ENCODE measurements at regions not wholly inside any gene's neighbourhood (a gene's known extent, or its start where the extent isn't known, plus 50 kb on each side); places are given as distances from the start of the nearest gene placed in this dataset.
"Not testable (repeated sequence)": the region's sequence is repeated elsewhere in the genome, so short reads cannot be mapped to it uniquely, and the experiment has no call there.

DNA sequence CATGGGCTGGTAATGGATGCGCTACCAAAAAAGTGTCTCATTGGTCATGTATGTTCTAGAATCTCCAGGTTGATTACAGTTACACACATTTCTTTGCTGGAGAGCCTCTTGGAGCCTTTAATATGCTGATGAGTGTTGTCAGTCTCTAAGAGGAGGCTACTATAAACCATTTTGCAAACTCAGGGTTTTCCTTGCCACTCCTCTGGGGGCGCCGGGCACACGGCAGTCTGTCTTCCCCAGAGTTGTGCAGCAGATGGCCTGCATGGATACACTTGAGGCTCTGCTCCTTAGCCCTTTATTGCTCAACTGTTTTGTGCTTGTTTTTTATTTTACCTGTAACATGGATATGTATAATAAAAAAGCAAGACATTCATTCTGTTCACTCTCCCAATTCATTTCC lies 196.5 kb downstream of the ACTR3B start:
- H3K4me3 ChIP-seq (ENCODE audit: low read depth, low read length, poor library complexity, severe bottlenecking), result no peak overlapping the region
- no peak for DNase-seq (ENCODE audit: low spot score)
- no peak overlapping the region for H3K27ac ChIP-seq (ENCODE audit: low read depth, low read length, poor library complexity, severe bottlenecking)
- POLR2A ChIA-PET (ENCODE audit: low non-redundant PET), result no interaction called here
- H3K9me3 ChIP-seq (ENCODE audit: low read depth, low read length, poor library complexity, severe bottlenecking), result no peaks in the 10 kb centered on the region
- peaks cover 21% of the 10 kb centered on the region for H3K27me3 ChIP-seq (replicated peaks; ENCODE audit: insufficient read depth, low read depth, low read length, poor library complexity)
- intact Hi-C loops (cut with micrococcal nuclease; ENCODE audit: unreplicated experiment), result no loop called here
- CTCF ChIA-PET, result no interaction called here
- BruUV-seq (replicated peaks), result no TSS peak
- no peaks in the 10 kb centered on the region for H3K36me3 ChIP-seq (ENCODE audit: insufficient read depth, low read length, poor library complexity, severe bottlenecking)
- H3K4me1 ChIP-seq (ENCODE audit: insufficient read depth, low read length, poor library complexity, severe bottlenecking), result no peaks in the 10 kb centered on the region
- TF ChIP-seq, protein P1, sequence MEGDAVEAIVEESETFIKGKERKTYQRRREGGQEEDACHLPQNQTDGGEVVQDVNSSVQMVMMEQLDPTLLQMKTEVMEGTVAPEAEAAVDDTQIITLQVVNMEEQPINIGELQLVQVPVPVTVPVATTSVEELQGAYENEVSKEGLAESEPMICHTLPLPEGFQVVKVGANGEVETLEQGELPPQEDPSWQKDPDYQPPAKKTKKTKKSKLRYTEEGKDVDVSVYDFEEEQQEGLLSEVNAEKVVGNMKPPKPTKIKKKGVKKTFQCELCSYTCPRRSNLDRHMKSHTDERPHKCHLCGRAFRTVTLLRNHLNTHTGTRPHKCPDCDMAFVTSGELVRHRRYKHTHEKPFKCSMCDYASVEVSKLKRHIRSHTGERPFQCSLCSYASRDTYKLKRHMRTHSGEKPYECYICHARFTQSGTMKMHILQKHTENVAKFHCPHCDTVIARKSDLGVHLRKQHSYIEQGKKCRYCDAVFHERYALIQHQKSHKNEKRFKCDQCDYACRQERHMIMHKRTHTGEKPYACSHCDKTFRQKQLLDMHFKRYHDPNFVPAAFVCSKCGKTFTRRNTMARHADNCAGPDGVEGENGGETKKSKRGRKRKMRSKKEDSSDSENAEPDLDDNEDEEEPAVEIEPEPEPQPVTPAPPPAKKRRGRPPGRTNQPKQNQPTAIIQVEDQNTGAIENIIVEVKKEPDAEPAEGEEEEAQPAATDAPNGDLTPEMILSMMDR (conservative IDR thresholded peaks at IDR 0.05; ENCODE audit: low read depth, low read length), result no peak
- TF ChIP-seq EZH2 (IDR thresholded peaks at IDR 0.05; ENCODE audit: borderline replicate concordance, low read depth, low read length, poor library complexity, severe bottlenecking), result no peak

DNA sequence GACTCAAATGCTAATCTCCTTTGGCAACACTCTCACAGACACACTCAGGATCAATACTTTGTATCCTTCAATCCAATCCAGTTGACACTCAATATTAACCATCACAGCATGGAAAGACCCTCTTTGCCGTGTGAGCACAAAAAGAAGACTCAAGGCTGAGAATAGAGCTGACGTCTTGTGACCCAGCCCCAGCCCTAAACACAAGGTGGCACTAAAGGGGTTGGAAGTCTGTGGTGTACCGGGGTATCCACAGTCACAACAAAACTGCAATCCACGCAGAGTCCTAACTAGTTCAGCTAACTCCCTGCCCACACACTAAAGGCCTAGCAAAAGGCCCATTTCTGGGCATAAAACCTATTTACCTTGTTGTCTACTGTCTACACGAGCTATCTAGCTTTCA lies 200.1 kb downstream of the ACTR3B start:
- TF ChIP-seq, protein P1 (conservative IDR thresholded peaks at IDR 0.05; ENCODE audit: low read depth, low read length), result no peak
- no peak for TF ChIP-seq EZH2 (IDR thresholded peaks at IDR 0.05; ENCODE audit: borderline replicate concordance, low read depth, low read length, poor library complexity, severe bottlenecking)
- BruUV-seq (replicated peaks), result no TSS peak
- intact Hi-C loops (cut with micrococcal nuclease; ENCODE audit: unreplicated experiment), result no loop called here
- no peak overlapping the region for H3K4me3 ChIP-seq (ENCODE audit: low read depth, low read length, poor library complexity, severe bottlenecking)
- no peak for DNase-seq (ENCODE audit: low spot score)
- no peak overlapping the region for H3K27ac ChIP-seq (ENCODE audit: low read depth, low read length, poor library complexity, severe bottlenecking)
- ChIA-PET CTCF (no interaction called here), POLR2A (ENCODE audit: low non-redundant PET) (no interaction called here)
- no peaks in the 10 kb centered on the region for H3K4me1 ChIP-seq (ENCODE audit: insufficient read depth, low read length, poor library complexity, severe bottlenecking)
- no peaks in the 10 kb centered on the region for H3K9me3 ChIP-seq (ENCODE audit: low read depth, low read length, poor library complexity, severe bottlenecking)
- peaks cover 10% of the 10 kb centered on the region for H3K27me3 ChIP-seq (replicated peaks; ENCODE audit: insufficient read depth, low read depth, low read length, poor library complexity)
- no peaks in the 10 kb centered on the region for H3K36me3 ChIP-seq (ENCODE audit: insufficient read depth, low read length, poor library complexity, severe bottlenecking)

DNA sequence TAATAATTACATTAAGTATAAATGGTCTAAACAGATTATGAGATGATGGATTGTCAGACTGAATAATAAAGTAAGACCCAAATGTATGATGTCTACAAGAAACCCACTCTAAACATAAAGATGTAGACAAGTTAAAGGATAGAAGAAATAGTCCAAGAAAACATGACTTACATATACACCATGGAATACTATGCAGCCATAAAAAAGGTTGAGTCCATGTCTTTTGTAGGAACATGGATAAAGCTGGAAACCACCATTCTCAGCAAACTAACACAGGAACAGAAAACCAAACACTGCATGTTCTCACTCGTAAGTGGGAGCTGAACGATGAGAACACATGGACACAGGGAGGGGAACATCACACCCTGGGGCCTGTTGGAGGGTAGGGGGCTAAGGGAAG lies 202.2 kb downstream of the ACTR3B start:
- H3K9me3 ChIP-seq (ENCODE audit: low read depth, low read length, poor library complexity, severe bottlenecking); H3K4me1 ChIP-seq (ENCODE audit: insufficient read depth, low read length, poor library complexity, severe bottlenecking); H3K27ac ChIP-seq (ENCODE audit: low read depth, low read length, poor library complexity, severe bottlenecking); BruUV-seq (replicated peaks); intact Hi-C loops (cut with micrococcal nuclease; ENCODE audit: unreplicated experiment); H3K27me3 ChIP-seq (replicated peaks; ENCODE audit: insufficient read depth, low read depth, low read length, poor library complexity); DNase-seq (ENCODE audit: low spot score); CTCF ChIA-PET; H3K36me3 ChIP-seq (ENCODE audit: insufficient read depth, low read length, poor library complexity, severe bottlenecking); H3K4me3 ChIP-seq (ENCODE audit: low read depth, low read length, poor library complexity, severe bottlenecking); POLR2A ChIA-PET (ENCODE audit: low non-redundant PET): not testable (repeated sequence)

DNA sequence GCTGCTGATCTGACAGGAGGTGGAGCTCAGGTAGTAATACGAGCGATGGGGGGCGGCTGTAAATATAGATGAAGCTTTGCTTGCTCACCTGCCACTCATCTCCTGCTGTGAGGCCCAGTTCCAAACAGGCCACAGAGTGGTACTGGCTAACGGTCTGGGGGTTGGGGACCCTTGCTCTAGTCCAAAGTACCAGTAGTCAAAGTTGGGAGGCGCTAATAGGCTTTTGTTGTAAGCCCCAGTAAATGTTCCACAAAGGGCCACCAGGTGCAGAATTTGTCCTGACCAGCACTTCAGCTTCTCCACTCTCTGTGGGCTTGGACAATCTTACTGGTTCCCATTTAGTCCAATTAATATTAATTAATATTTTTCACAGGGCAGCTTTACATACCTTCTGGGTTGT lies 206.6 kb downstream of the ACTR3B start:
- TF ChIP-seq EZH2 (IDR thresholded peaks at IDR 0.05; ENCODE audit: borderline replicate concordance, low read depth, low read length, poor library complexity, severe bottlenecking), result no peak
- TF ChIP-seq, protein P1 (conservative IDR thresholded peaks at IDR 0.05; ENCODE audit: low read depth, low read length), result no peak
- H3K36me3 ChIP-seq (ENCODE audit: insufficient read depth, low read length, poor library complexity, severe bottlenecking), result no peaks in the 10 kb centered on the region
- H3K4me3 ChIP-seq (ENCODE audit: low read depth, low read length, poor library complexity, severe bottlenecking), result no peak overlapping the region
- BruUV-seq (replicated peaks), result no TSS peak
- POLR2A ChIA-PET (ENCODE audit: low non-redundant PET), result no interaction called here
- CTCF ChIA-PET, result no interaction called here
- no peak overlapping the region for H3K27ac ChIP-seq (ENCODE audit: low read depth, low read length, poor library complexity, severe bottlenecking)
- H3K4me1 ChIP-seq (ENCODE audit: insufficient read depth, low read length, poor library complexity, severe bottlenecking), result no peaks in the 10 kb centered on the region
- intact Hi-C loops (cut with micrococcal nuclease; ENCODE audit: unreplicated experiment), result no loop called here
- H3K9me3 ChIP-seq (ENCODE audit: low read depth, low read length, poor library complexity, severe bottlenecking), result no peaks in the 10 kb centered on the region
- no peak for DNase-seq (ENCODE audit: low spot score)
- no peaks in the 10 kb centered on the region for H3K27me3 ChIP-seq (replicated peaks; ENCODE audit: insufficient read depth, low read depth, low read length, poor library complexity)

All from A673 (cell line).